ENCODE measurements at regions not wholly inside any gene's neighbourhood (a gene's known extent, or its start where the extent isn't known, plus 50 kb on each side); places are given as distances from the start of the nearest gene placed in this dataset.

DNA sequence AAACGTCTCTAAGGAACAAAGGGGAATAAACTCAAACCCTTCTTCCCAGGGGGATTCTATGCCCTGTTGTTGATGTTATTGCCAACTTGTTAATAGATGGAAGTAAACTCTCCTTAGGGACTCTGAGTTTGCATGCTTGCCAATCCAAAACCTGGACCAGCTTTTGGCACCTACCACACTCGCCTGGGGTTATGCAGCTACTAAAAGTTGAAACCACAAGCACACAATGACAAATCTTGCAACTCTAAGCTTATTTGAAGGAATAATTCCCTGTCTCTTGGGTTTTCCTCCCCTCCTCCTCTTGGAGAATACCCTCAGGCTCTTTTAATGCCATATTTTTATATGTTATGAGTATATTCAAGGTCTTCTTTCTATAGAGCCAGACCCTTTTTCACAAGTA is 484.1 kb downstream of the FBXO15 start:
- TF ChIP-seq, protein P1, sequence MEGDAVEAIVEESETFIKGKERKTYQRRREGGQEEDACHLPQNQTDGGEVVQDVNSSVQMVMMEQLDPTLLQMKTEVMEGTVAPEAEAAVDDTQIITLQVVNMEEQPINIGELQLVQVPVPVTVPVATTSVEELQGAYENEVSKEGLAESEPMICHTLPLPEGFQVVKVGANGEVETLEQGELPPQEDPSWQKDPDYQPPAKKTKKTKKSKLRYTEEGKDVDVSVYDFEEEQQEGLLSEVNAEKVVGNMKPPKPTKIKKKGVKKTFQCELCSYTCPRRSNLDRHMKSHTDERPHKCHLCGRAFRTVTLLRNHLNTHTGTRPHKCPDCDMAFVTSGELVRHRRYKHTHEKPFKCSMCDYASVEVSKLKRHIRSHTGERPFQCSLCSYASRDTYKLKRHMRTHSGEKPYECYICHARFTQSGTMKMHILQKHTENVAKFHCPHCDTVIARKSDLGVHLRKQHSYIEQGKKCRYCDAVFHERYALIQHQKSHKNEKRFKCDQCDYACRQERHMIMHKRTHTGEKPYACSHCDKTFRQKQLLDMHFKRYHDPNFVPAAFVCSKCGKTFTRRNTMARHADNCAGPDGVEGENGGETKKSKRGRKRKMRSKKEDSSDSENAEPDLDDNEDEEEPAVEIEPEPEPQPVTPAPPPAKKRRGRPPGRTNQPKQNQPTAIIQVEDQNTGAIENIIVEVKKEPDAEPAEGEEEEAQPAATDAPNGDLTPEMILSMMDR (IDR thresholded peaks at IDR 0.05; ENCODE audit: low read depth, low read length) = no peak
- DNase-seq (ENCODE audit: extremely low read depth, low read depth) = no peak

DNA sequence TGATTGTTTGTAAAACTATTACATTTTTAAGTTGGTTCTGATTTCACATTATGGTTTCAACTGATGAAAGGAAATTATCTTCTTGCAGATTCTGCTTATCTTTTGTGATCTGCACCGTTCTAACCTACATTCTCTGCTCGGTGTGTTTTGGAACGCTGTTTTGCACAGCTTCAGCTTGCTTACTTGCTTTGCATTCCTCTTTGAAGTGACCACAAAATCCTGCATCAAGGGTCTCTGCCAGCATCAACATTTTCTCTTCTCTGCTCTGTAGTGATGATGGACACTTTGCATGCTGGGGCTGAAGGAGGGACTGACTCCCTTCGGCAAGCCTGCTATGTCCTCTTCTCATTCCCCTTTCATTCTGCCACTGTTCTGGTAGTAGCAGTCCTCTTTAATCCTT is 485.2 kb downstream of the FBXO15 start:
- no peak for DNase-seq (ENCODE audit: extremely low read depth, low read depth)
- TF ChIP-seq, protein P1 (IDR thresholded peaks at IDR 0.05; ENCODE audit: low read depth, low read length) = no peak

DNA sequence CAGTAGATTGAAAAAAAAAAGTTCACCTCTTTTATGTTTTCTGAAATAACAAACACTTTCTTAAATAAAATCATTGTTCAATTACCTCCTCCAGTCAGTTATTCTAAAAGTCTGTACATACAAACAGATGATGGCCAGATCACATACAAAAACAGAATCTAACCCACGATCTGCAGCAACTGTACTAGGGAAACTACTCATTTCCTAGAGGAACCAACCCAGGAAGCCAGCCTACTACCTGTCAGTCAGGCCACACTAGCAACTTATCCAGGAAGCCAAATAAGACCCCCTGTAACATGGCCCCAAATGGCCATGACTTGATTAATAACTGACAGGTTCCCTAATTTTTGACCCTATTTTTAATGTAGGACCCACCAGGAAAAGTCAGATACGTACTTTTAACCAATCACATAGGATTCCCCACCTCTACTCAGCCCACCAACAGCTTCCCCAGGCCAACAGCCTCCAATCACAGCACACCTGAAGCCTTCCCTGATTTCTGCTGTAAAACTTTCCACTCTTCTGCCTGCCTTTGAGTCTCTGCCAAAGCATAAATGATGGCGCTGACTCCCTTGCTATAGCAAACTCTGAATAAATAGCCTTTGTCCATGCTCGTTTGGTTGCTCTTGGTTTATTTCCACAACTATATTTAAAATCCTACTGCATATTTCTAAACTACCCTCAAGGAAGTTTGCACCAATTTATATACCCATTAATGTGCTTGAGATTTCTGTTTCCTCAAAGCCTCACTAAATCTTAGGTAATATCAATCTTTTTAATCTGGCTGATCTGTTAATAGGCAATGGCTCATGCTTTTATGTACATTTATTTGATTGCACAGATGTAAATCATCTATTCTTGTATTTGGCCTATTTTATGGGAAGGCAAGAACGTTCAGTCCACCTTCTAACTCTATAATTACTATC is 486.4 kb downstream of the FBXO15 start:
- TF ChIP-seq, protein P1 (IDR thresholded peaks at IDR 0.05; ENCODE audit: low read depth, low read length) = no peak
- DNase-seq (ENCODE audit: extremely low read depth, low read depth) = no peak

DNA sequence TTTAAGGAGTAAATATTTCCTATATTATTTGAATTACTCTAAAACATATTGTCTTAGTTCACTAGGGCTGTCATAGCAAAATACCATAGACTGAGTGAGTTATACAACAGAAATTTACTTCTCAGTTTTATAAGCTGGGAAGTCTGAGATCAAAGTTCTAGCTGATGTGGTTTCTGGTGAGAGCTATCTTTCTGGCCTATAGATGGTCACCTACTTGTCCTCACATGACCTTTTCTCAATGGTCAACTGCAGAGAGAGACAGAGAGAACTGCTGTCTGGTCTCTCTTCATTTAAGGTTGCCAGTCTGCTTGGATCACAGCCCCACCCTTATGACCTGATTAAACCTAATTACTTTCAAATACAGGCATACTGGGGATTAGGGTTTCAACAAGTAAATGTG is 490.9 kb downstream of the FBXO15 start:
- TF ChIP-seq, protein P1 (IDR thresholded peaks at IDR 0.05; ENCODE audit: low read depth, low read length) = no peak
- DNase-seq (ENCODE audit: extremely low read depth, low read depth) = no peak

DNA sequence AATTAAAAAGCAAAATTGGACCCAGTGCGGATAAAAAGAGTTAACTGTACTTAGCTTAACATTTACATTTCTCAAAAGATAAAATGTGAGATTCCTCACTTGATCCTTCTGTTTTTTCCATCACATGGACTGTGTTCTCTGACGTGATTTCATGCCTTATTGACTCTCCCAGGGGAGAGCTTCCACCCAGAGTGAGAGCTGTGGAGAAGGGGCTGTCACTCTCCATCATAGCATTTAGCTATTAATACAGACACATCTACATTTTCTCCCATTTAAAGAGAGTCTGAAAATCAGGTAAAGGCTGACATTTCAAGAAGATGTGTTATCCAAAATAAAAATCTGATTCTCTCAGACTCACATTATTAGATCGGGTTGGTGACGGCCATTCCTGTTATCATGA is 493.8 kb downstream of the FBXO15 start:
- TF ChIP-seq, protein P1 (IDR thresholded peaks at IDR 0.05; ENCODE audit: low read depth, low read length) = no peak

DNA sequence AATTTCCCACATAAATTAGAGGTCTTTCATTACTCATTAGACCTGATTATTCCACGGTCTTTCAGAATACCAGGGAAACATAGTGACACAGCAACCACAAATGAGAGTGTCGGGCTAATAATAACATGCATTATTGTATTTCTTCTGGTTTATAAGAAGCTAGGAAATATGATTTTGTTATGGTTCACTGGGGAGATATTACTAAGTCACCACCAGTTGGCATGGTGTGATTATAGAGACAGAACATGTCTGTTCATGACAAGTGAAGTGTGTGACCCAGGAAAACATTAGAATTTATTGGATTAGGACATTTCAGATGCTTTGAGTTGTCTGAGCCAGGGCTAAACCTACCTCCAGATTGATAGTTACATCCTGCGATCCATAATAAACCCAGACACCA is 494.4 kb downstream of the FBXO15 start:
- TF ChIP-seq, protein P1 (IDR thresholded peaks at IDR 0.05; ENCODE audit: low read depth, low read length) = no peak
- no peak for DNase-seq (ENCODE audit: extremely low read depth, low read depth)

More for the DNA sequence above, 493.8 kb downstream of the FBXO15 start:
- DNase-seq (ENCODE audit: extremely low read depth, low read depth) = no peak

DNA sequence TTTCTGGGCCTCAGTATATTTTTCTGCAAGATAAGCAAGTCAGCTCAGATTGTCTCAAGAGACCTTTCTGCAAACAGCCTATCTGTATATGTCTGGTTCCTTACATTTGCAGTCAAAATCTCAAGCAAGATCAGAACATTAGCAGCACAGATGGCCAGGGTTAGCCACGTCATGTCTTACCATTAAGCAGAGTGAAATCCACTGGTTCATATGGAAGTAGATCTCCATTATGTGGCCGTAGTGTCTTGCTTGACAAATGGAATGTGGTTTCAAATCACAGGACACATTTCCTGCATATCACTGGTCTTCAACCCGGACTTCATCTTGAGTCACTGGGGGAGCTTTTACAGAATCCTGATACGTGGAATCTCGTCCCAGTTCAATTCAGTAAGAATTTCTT is 500.2 kb downstream of the FBXO15 start:
- TF ChIP-seq, protein P1 (IDR thresholded peaks at IDR 0.05; ENCODE audit: low read depth, low read length) = no peak
- no peak for DNase-seq (ENCODE audit: extremely low read depth, low read depth)
